ENCODE measurements at regions not wholly inside any gene's neighbourhood (a gene's known extent, or its start where the extent isn't known, plus 50 kb on each side); places are given as distances from the start of the nearest gene placed in this dataset.
"Not testable (repeated sequence)": the region's sequence is repeated elsewhere in the genome, so short reads cannot be mapped to it uniquely, and the experiment has no call there.

GRCh38 chr5:86731319-86732117 lies 113.8 kb downstream of the COX7C start:
- DNase-seq; H3K23ac ChIP-seq (ENCODE audit: low read depth, low read length); H3K27me3 ChIP-seq (ENCODE audit: control insufficient read depth, insufficient read depth, low read length); H2BK5ac ChIP-seq (ENCODE audit: low read depth, low read length, poor library complexity, severe bottlenecking); H3K27ac ChIP-seq (ENCODE audit: insufficient read depth, low read length); intact Hi-C loops (cut with micrococcal nuclease); H2BK120ac ChIP-seq (ENCODE audit: low read depth, low read length); H2AK5ac ChIP-seq (ENCODE audit: low read depth, low read length); POLR2A ChIA-PET (ENCODE audit: unreplicated experiment); H3K4me3 ChIP-seq (ENCODE audit: insufficient read depth, low read depth, low read length); H2AFZ ChIP-seq (replicated peaks; ENCODE audit: low read length, poor library complexity); H3K9me3 ChIP-seq (ENCODE audit: control insufficient read depth, insufficient read depth, low read length); H3K14ac ChIP-seq (replicated peaks; ENCODE audit: low read depth, low read length); H4K20me1 ChIP-seq (ENCODE audit: insufficient read depth, low read length); H3K4ac ChIP-seq (ENCODE audit: low read depth, low read length); H3K18ac ChIP-seq (ENCODE audit: low read depth, low read length); dilution Hi-C loops (cut with HindIII; ENCODE audit: low sequenced_read_pairs, unreplicated experiment); CTCF ChIA-PET; H3K56ac ChIP-seq (ENCODE audit: extremely low read depth, insufficient read depth, low read length); H3K9me1 ChIP-seq (ENCODE audit: insufficient read depth, low read length); in situ Hi-C loops (cut with MboI; ENCODE audit: low sequenced_read_pairs); BruUV-seq (replicated peaks); H4K5ac ChIP-seq (ENCODE audit: low read depth, low read length); H3K79me1 ChIP-seq (ENCODE audit: low read depth in 1 of 2, low read length in 2 of 2); H2BK15ac ChIP-seq (ENCODE audit: low read depth, low read length); H2BK20ac ChIP-seq (ENCODE audit: low read depth, low read length); H4K8ac ChIP-seq (ENCODE audit: low read depth in 2 of 2, low read length in 2 of 2); ATAC-seq (ENCODE audit: low read depth); H3K36me3 ChIP-seq (ENCODE audit: control insufficient read depth, insufficient read depth, low read length); H2AK9ac ChIP-seq (replicated peaks; ENCODE audit: low read depth, low read length, poor library complexity); H4K91ac ChIP-seq (ENCODE audit: insufficient read depth, low read depth, low read length); H3K4me2 ChIP-seq (ENCODE audit: low read depth, low read length); H3K4me1 ChIP-seq (ENCODE audit: control insufficient read depth, insufficient read depth, low read length); H3K9ac ChIP-seq (ENCODE audit: low read depth, low read length): not testable (repeated sequence)
- WGBS, 2 experiments (ENCODE audit: extremely low coverage in 2 of 2, insufficient read length in 1 of 2) = 66% methylated on average over 6 of the region's 20 CpGs; no CpG with 5 or more reads in 1 of the 2 experiments
